GM10266 (cell line): ENCODE measurements at regions not wholly inside any gene's neighbourhood (a gene's known extent, or its start where the extent isn't known, plus 50 kb on each side); places are given as distances from the start of the nearest gene placed in this dataset.
"Not testable (repeated sequence)": the region's sequence is repeated elsewhere in the genome, so short reads cannot be mapped to it uniquely, and the experiment has no call there.

ENCODE experiments used
- DNase-seq: peaks from one replicate; pipeline ENCODE4 v3.0.0; 2012; ENCODE audit errors: extremely low spot score
- TF ChIP-seq, protein P1 (sequence below): IDR thresholded peaks from 2 replicates; pipeline ENCODE4 v1.5.1; 2012; ENCODE audit warnings: mild to moderate bottlenecking, low read depth; ENCODE audit not compliant: control insufficient read depth, insufficient read depth; ENCODE audit errors: missing control alignments

DNA sequence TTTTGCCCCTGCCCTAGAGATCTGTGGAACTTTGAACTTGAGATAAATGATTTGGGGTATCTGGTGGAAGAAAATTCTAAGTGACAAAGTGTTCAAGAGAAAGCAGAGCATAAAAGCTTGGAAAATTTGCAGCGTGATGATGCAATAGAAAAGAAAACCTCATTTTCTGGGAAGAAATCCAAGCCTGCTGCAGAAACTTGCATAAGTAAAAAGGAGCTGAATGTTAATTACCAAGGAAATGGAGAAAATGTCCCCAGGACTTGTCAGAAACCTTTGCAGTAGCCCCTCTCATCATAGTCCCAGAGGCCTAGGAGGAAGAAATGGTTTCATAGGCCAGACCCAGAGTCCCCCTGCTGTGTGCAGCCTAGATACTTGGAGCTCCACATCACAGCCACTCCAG lies 686.9 kb downstream of the FAM181B start:
- DNase-seq = no peak
- TF ChIP-seq, protein P1, sequence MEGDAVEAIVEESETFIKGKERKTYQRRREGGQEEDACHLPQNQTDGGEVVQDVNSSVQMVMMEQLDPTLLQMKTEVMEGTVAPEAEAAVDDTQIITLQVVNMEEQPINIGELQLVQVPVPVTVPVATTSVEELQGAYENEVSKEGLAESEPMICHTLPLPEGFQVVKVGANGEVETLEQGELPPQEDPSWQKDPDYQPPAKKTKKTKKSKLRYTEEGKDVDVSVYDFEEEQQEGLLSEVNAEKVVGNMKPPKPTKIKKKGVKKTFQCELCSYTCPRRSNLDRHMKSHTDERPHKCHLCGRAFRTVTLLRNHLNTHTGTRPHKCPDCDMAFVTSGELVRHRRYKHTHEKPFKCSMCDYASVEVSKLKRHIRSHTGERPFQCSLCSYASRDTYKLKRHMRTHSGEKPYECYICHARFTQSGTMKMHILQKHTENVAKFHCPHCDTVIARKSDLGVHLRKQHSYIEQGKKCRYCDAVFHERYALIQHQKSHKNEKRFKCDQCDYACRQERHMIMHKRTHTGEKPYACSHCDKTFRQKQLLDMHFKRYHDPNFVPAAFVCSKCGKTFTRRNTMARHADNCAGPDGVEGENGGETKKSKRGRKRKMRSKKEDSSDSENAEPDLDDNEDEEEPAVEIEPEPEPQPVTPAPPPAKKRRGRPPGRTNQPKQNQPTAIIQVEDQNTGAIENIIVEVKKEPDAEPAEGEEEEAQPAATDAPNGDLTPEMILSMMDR = no peak

DNA sequence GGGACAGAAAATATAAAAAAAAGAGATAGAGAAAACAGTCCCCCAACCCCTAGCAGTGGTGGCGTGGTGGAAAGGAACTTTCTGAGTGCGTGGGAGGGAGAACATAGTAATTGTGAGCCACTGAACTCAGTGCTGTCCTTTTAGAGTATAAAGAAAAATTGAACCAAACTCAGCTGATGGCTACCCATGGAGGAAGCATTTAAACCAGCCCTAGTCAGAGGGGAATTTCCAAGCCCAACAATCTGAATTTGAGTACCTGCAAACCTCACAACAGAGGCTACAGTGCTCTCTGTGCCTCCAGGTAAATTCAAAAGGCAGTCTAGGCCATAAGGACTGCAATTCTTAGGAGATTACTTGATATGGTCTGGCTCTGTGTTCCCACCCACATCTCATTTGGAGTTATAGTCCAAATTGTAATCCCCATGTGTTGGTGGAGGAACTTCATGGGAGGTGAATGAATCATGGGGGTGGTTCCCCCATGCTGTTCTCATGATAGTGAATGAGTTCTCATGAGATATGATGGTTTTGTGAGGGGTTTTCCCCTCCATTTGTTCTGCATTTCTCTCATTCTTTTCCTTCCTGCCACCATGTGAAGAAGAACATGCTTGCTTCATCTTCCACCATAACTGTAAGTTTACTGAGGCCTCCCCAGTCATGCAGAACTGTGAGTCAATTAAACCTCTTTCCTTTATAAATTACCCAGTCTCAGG lies 687.8 kb downstream of the FAM181B start:
- TF ChIP-seq, protein P1 = no peak
- no peak for DNase-seq

DNA sequence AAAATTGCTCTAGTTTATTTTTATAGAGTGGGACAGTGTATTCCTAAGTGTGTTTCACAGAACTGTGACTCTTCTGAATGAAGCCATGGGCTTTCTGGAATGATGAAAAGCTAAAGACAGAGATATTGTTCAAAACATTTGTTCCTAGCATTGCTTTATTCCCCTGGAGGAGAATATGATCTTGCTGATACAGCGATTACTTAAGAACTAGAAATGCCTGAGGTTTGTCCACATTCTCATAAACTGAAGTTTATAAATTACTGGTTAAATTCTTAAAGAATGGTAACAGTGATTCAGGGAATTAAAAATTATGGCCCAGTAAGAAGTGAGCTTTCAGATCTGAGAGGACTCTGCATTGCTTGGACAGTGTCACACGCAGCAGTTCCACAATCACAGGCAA lies 690.3 kb downstream of the FAM181B start:
- TF ChIP-seq, protein P1 = no peak
- no peak for DNase-seq

DNA sequence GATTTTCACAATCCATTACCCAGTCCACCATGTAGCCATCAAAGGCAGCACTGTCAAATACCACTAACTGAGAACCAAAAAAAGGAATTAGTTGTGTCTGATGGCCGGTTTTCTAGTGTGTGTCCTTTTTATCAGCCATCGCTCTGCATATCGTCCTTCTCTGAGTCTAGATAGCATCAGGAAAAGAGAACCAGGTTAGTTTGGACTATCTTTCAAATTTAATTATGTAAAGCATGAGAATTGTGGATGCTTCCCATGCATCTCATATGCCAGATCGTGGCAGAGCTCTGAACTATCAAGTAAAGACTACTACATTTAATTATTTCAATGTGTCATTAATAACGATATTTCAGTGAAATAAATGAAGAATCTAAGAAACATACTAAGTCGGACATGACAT lies 691.9 kb downstream of the FAM181B start:
- TF ChIP-seq, protein P1 = no peak
- DNase-seq = no peak

DNA sequence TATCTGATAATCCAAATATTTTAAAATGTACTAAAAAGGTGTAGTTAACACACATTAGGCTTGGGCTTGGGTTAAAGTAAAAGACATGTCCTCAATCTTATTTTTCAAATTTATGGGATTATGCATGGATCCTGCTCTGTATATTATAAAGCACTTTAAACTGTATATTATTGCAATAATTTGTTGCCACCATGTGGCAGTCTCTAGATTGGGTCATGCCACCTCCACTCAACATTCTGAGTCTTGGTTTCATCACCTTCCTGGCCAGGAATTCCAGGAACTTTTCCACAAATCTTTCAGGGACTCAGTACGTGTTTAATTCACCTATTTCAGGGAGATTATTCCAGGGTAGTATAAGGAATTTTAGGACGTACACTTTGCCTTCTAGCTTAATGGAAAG lies 695.5 kb downstream of the FAM181B start:
- TF ChIP-seq, protein P1 = peak; percentile 16
- no peak for DNase-seq

DNA sequence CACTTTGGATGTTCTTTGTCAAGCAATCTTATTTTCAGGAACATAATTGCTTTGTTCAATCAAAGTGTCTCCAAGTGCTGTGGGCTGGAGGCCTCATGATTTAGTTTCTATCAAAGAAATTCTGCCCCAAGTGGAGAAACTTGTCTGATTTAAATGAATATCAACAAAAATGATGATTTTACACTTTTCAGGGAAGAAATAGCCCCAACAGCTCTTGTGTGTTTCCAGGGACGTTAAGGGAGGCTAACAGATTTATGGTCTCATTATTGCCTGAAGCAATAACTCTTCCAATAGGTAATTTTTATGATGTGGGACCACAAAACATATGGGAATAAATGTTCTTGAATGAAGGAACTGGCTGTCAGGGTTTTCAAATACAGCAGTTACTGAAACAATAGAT lies 699.1 kb downstream of the FAM181B start:
- DNase-seq = no peak
- TF ChIP-seq, protein P1 = no peak

DNA sequence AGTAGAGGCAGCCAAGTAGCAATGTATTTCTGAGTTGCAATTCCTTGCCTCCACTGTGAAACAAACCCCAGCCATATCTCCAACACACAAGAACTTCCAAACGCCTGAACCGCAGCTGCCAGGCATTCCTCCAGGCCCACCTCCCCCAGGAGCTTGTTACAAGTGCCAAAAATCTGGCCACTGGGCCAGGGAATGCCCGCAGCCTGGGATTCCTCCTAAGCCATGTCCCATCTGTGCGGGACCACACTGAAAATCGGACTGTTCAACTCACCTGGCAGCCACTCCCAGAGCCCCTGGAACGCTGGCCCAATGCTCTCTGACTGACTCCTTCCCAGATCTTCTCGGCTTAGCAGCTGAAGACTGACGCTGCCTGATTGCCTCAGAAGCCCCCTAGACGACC lies 706.3 kb downstream of the FAM181B start:
- DNase-seq = not testable (repeated sequence)

DNA sequence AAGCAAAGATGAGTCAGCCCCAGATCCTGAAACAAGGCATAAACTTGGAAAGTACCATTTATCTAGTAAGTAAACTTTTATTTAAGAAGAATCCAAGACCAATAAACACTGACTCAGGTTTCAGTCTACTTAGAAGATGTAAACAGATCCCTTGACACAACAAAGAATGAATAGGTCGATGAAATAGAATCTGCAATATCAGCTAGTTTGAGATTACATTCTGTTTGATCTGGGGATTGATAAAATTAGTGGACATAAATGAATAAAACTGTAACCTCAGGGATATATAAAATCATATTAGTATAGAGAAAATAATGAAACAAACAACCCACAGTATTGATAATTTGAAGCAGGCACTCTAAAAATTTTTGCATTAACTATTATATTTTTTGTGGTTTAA lies 708.9 kb downstream of the FAM181B start:
- TF ChIP-seq, protein P1 = no peak

More for the DNA sequence above, 708.9 kb downstream of the FAM181B start:
- no peak for DNase-seq
